ACC112 (cell line): ENCODE measurements at regions not wholly inside any gene's neighbourhood (a gene's known extent, or its start where the extent isn't known, plus 50 kb on each side); places are given as distances from the start of the nearest gene placed in this dataset.

Experiments
- H2AFZ ChIP-seq: fragments of 200-600 bp; sonication (generic); one replicate; pipeline ENCODE4 v1.6.0; 2017; ENCODE audit warnings: antibody characterized with exemption, low read length; ENCODE audit not compliant: unreplicated experiment
- H3K27ac ChIP-seq: fragments of 200-600 bp; sonication (generic); 2 replicates; pipeline ENCODE4 v1.5.1; 2014; ENCODE audit warnings: low read depth, mild to moderate bottlenecking, antibody characterized with exemption, low read length, moderate library complexity
- H3K27me3 ChIP-seq: fragments of 200-600 bp; sonication (generic); 2 replicates; pipeline ENCODE4 v1.6.1; 2014; ENCODE audit warnings: mild to moderate bottlenecking, antibody characterized with exemption, low read length, moderate library complexity, mixed read lengths; ENCODE audit not compliant: insufficient read depth
- H3K36me3 ChIP-seq: fragments of 200-600 bp; sonication (generic); 2 replicates; pipeline ENCODE4 v1.6.1; 2016; ENCODE audit warnings: mild to moderate bottlenecking, antibody characterized with exemption, low read length, moderate library complexity, mixed read lengths; ENCODE audit not compliant: insufficient read depth
- H3K4me1 ChIP-seq: fragments of 200-600 bp; sonication (generic); one replicate; pipeline ENCODE4 v1.6.1; 2016; ENCODE audit warnings: low read length, mixed read lengths; ENCODE audit not compliant: insufficient read depth, unreplicated experiment, control insufficient read depth
- H3K4me3 ChIP-seq: fragments of 200-600 bp; sonication (generic); 2 replicates; pipeline ENCODE4 v1.5.1; 2014; ENCODE audit warnings: mild to moderate bottlenecking, low read depth, low read length
- H3K79me2 ChIP-seq: fragments of 200-600 bp; sonication (generic); one replicate; pipeline ENCODE4 v1.6.0; 2016; ENCODE audit warnings: low read length; ENCODE audit not compliant: control insufficient read depth, unreplicated experiment, insufficient read depth

GRCh38 chr7:68730964-68731363 is 867.3 kb upstream of the AUTS2 start:
- H2AFZ ChIP-seq: no peak overlapping the region
- H3K4me1 ChIP-seq: no peaks in the 10 kb centered on the region
- no peak overlapping the region for H3K27ac ChIP-seq

GRCh38 chr7:68733219-68734153 is 864.8 kb upstream of the AUTS2 start:
- no peaks in the 10 kb centered on the region for H3K79me2 ChIP-seq
- H3K4me3 ChIP-seq: no peak overlapping the region
- H3K36me3 ChIP-seq: no peaks in the 10 kb centered on the region
- H3K27me3 ChIP-seq: no peaks in the 10 kb centered on the region
- no peak overlapping the region for H3K27ac ChIP-seq
- H2AFZ ChIP-seq: no peak overlapping the region
- H3K4me1 ChIP-seq: no peaks in the 10 kb centered on the region

More at GRCh38 chr7:68730964-68731363, 867.3 kb upstream of the AUTS2 start:
- Histone ChIP-seq H3K27me3 (no peaks in the 10 kb centered on the region), H3K4me3 (no peak overlapping the region), H3K36me3 (no peaks in the 10 kb centered on the region), H3K79me2 (no peaks in the 10 kb centered on the region)

- no peak overlapping the region for H3K4me3 ChIP-seq
- no peaks in the 10 kb centered on the region for H3K36me3 ChIP-seq
- no peak overlapping the region for H3K27ac ChIP-seq
- no peaks in the 10 kb centered on the region for H3K79me2 ChIP-seq
- H3K27me3 ChIP-seq: no peaks in the 10 kb centered on the region
- no peaks in the 10 kb centered on the region for H3K4me1 ChIP-seq
- no peak overlapping the region for H2AFZ ChIP-seq
Observed at GRCh38 chr7:68734431-68734830, 863.8 kb upstream of the AUTS2 start.

GRCh38 chr7:68739306-68739705 is 859.0 kb upstream of the AUTS2 start:
- Histone ChIP-seq H3K27ac (no peak overlapping the region), H2AFZ (no peak overlapping the region), H3K27me3 (no peaks in the 10 kb centered on the region), H3K4me3 (no peak overlapping the region), H3K36me3 (no peaks in the 10 kb centered on the region), H3K4me1 (no peaks in the 10 kb centered on the region), H3K79me2 (no peaks in the 10 kb centered on the region)

GRCh38 chr7:68744036-68744435 is 854.2 kb upstream of the AUTS2 start:
- Histone ChIP-seq H3K36me3 (no peaks in the 10 kb centered on the region), H3K4me3 (no peak overlapping the region), H3K4me1 (no peaks in the 10 kb centered on the region), H3K79me2 (no peaks in the 10 kb centered on the region), H3K27ac (no peak overlapping the region), H2AFZ (no peak overlapping the region), H3K27me3 (no peaks in the 10 kb centered on the region)

- H3K27ac ChIP-seq: no peak overlapping the region
- no peaks in the 10 kb centered on the region for H3K36me3 ChIP-seq
- H2AFZ ChIP-seq: no peak overlapping the region
- H3K4me1 ChIP-seq: no peaks in the 10 kb centered on the region
- no peaks in the 10 kb centered on the region for H3K27me3 ChIP-seq
- H3K4me3 ChIP-seq: no peak overlapping the region
- no peaks in the 10 kb centered on the region for H3K79me2 ChIP-seq
Observed at GRCh38 chr7:68748934-68749900, 849.1 kb upstream of the AUTS2 start.

- no peaks in the 10 kb centered on the region for H3K27me3 ChIP-seq
- no peak overlapping the region for H2AFZ ChIP-seq
- H3K36me3 ChIP-seq: no peaks in the 10 kb centered on the region
- H3K79me2 ChIP-seq: no peaks in the 10 kb centered on the region
- H3K4me3 ChIP-seq: no peak overlapping the region
- H3K4me1 ChIP-seq: no peaks in the 10 kb centered on the region
- no peak overlapping the region for H3K27ac ChIP-seq
Observed at GRCh38 chr7:68752485-68753178, 845.6 kb upstream of the AUTS2 start.

- Histone ChIP-seq H3K79me2 (no peaks in the 10 kb centered on the region), H3K27ac (no peak overlapping the region), H3K4me3 (no peak overlapping the region), H3K4me1 (no peaks in the 10 kb centered on the region), H3K36me3 (no peaks in the 10 kb centered on the region), H2AFZ (no peak overlapping the region), H3K27me3 (no peaks in the 10 kb centered on the region)
Observed at GRCh38 chr7:68754414-68754813, 843.9 kb upstream of the AUTS2 start.

- no peak overlapping the region for H3K27ac ChIP-seq
- no peaks in the 10 kb centered on the region for H3K27me3 ChIP-seq
- no peak overlapping the region for H3K4me3 ChIP-seq
- no peak overlapping the region for H2AFZ ChIP-seq
- H3K79me2 ChIP-seq: no peaks in the 10 kb centered on the region
- no peaks in the 10 kb centered on the region for H3K4me1 ChIP-seq
- H3K36me3 ChIP-seq: no peaks in the 10 kb centered on the region
Observed at GRCh38 chr7:68756986-68757495, 841.2 kb upstream of the AUTS2 start.

- Histone ChIP-seq H3K36me3 (no peaks in the 10 kb centered on the region), H3K79me2 (no peaks in the 10 kb centered on the region), H3K4me1 (no peaks in the 10 kb centered on the region), H3K27me3 (no peaks in the 10 kb centered on the region), H3K27ac (no peak overlapping the region), H3K4me3 (no peak overlapping the region), H2AFZ (no peak overlapping the region)
Observed at GRCh38 chr7:68760556-68760955, 837.7 kb upstream of the AUTS2 start.
